Osteoblast (primary cell): ENCODE measurements at regions not wholly inside any gene's neighbourhood (a gene's known extent, or its start where the extent isn't known, plus 50 kb on each side); places are given as distances from the start of the nearest gene placed in this dataset.

ENCODE experiments used
- DNase-seq: peaks from one replicate; pipeline ENCODE4 v3.0.0; 2011; ENCODE audit warnings: low spot score, mixed read lengths; ENCODE audit not compliant: insufficient read length; ENCODE audit errors: missing footprints
- H2AFZ ChIP-seq: 2 replicates; pipeline ENCODE4 v1.6.0; 2011; ENCODE audit warnings: mild to moderate bottlenecking, low read length
- H3K27ac ChIP-seq: 2 replicates; pipeline ENCODE4 v1.5.1; 2011; ENCODE audit warnings: mild to moderate bottlenecking, low read depth, low read length, moderate library complexity
- H3K27me3 ChIP-seq: 2 replicates; pipeline ENCODE4 v1.6.0; 2012; ENCODE audit warnings: mild to moderate bottlenecking, control low read depth, inconsistent platforms, low read length, moderate library complexity; ENCODE audit not compliant: insufficient read depth
- H3K36me3 ChIP-seq: 2 replicates; pipeline ENCODE4 v1.5.1; 2011; ENCODE audit warnings: mild to moderate bottlenecking, low read length, control low read depth, moderate library complexity; ENCODE audit not compliant: insufficient read depth
- H3K4me1 ChIP-seq: 2 replicates; pipeline ENCODE4 v1.5.1; 2011; ENCODE audit warnings: mild to moderate bottlenecking, low read length, control low read depth, moderate library complexity; ENCODE audit not compliant: insufficient read depth
- H3K4me2 ChIP-seq: 2 replicates; pipeline ENCODE4 v1.6.0; 2011; ENCODE audit warnings: mild to moderate bottlenecking, low read length; ENCODE audit not compliant: insufficient read depth
- H3K4me3 ChIP-seq: fragments of 200-600 bp; sonication (generic); 3 replicates; pipeline ENCODE4 v1.5.1; 2012; ENCODE audit warnings: mild to moderate bottlenecking, low read length, inconsistent platforms; ENCODE audit not compliant: insufficient read depth
- H3K79me2 ChIP-seq: 2 replicates; pipeline ENCODE4 v1.6.0; 2012; ENCODE audit warnings: mild to moderate bottlenecking, low read length, control low read depth, inconsistent platforms; ENCODE audit not compliant: insufficient read depth
- H3K9me3 ChIP-seq: 2 replicates; pipeline ENCODE4 v1.5.1; 2011; ENCODE audit warnings: low read depth, low read length, control low read depth
- H4K20me1 ChIP-seq: 2 replicates; pipeline ENCODE4 v1.6.0; 2012; ENCODE audit warnings: mild to moderate bottlenecking, low read length, control low read depth; ENCODE audit not compliant: insufficient read depth
- CTCF ChIP-seq: IDR thresholded peaks from 2 replicates; pipeline ENCODE4 v1.5.1; 2011; ENCODE audit warnings: mild to moderate bottlenecking, low read depth, low read length, moderate library complexity; ENCODE audit errors: extremely low read depth

GRCh38 chr16:85510041-85510659 is 103.0 kb upstream of the GSE1 start:
- no peak overlapping the region for H3K4me3 ChIP-seq
- no peak overlapping the region for H2AFZ ChIP-seq
- no peaks in the 10 kb centered on the region for H3K9me3 ChIP-seq
- no peak for TF ChIP-seq CTCF
- DNase-seq = no peak
- H3K36me3 ChIP-seq = no peaks in the 10 kb centered on the region
- no peak overlapping the region for H3K27ac ChIP-seq
- peaks cover 15% of the 10 kb centered on the region for H3K4me1 ChIP-seq
- H3K4me2 ChIP-seq = no peak overlapping the region
- H3K27me3 ChIP-seq = no peaks in the 10 kb centered on the region
- peaks cover 3% of the 10 kb centered on the region for H4K20me1 ChIP-seq
- H3K79me2 ChIP-seq = no peaks in the 10 kb centered on the region

DNA sequence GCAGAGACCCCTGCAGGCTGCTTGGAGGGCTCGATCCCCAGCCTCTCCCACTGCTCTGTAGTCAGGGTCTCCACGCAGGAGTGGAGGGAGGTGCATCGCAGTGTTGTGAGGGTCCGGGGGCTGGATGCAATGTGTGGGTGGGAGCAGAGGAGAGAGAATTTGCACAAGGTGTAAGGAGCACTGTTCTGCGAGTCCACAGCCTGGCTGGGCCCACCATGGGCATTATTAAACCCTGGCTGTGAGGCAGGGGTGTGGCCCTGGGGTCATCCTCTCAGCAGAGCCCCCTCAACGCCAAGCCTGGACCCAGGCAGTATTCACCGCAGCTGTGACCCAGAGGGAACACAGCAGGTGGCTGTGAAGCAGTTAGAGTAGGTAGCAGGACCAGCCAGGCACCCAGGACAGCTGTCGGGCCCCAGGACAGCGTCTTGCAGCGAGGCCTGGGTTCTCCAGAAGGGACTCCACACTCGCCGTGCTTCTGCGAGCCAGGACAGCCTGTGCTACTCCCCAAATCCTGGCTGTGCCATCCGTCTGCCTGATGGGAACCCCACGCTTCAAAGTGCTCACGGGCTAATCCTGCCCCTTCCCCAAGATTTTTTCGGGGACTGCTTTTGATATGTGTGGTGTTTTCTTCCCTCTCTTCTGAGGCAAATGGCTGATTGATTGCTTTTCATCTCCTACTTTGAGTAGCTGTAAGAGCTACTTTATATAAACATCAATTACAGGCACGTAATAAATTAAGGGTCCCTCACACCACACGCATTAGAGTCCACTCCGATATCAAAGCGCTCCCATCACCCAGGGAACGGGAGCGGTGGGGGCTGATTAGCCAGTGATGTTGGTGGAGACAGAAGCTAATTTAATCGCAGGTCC is 100.9 kb upstream of the GSE1 start:
- Histone ChIP-seq H3K27ac (no peak overlapping the region), H3K4me3 (no peak overlapping the region), H3K36me3 (no peaks in the 10 kb centered on the region), H3K9me3 (no peaks in the 10 kb centered on the region), H3K4me1 (peaks cover 29% of the 10 kb centered on the region), H3K4me2 (no peak overlapping the region), H4K20me1 (peaks cover 3% of the 10 kb centered on the region), H2AFZ (no peak overlapping the region), H3K27me3 (no peaks in the 10 kb centered on the region), H3K79me2 (no peaks in the 10 kb centered on the region)
- no peak for TF ChIP-seq CTCF
- DNase-seq = no peak

DNA sequence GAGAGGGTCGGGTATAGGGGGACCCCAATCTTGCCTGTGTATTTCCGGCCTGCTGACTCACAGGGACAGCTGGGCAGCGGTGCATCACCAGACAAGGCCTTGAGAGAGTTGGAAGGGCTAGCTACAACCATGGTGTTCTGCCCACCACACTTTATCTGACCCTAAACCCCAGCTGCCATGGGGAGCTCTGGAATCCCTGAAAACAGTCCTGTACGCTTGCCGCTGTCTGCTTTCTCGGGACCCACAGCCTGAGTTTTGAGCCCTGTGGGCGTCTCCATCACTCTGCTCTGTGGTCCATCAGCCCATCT is 100.4 kb upstream of the GSE1 start:
- Histone ChIP-seq H4K20me1 (no peaks in the 10 kb centered on the region), H3K36me3 (no peaks in the 10 kb centered on the region), H3K79me2 (no peaks in the 10 kb centered on the region), H3K4me2 (no peak overlapping the region), H3K27me3 (no peaks in the 10 kb centered on the region), H3K4me1 (peaks cover 29% of the 10 kb centered on the region), H2AFZ (no peak overlapping the region), H3K27ac (no peak overlapping the region), H3K9me3 (no peaks in the 10 kb centered on the region), H3K4me3 (no peak overlapping the region)
- no peak for DNase-seq
- TF ChIP-seq CTCF = no peak

DNA sequence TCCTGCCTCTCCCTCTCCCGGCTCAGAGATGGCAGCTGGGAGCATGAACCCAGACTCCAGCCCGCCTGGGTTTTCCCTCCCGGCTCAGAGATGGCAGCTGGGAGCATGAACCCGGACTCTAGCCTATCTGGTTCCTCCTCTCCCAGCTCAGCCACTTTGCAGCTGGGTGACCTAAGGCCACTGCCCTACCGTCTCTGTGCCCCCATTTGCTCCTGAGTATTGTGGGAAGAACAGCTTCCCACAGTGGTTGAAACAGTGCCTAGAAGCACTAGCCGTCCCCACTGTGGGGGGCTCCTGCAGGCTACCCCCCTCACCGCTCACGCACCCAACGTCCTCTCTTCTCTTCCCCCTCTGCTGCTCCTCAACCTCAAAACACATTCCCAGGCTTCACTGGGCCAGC is 99.9 kb upstream of the GSE1 start:
- no peak for DNase-seq

More for the DNA sequence above, 99.9 kb upstream of the GSE1 start:
- H3K9me3 ChIP-seq = no peaks in the 10 kb centered on the region
- H3K79me2 ChIP-seq = no peaks in the 10 kb centered on the region
- H3K36me3 ChIP-seq = no peaks in the 10 kb centered on the region
- no peak overlapping the region for H3K4me2 ChIP-seq
- no peak overlapping the region for H2AFZ ChIP-seq
- H4K20me1 ChIP-seq = no peaks in the 10 kb centered on the region
- no peaks in the 10 kb centered on the region for H3K27me3 ChIP-seq
- peaks cover 29% of the 10 kb centered on the region for H3K4me1 ChIP-seq
- H3K4me3 ChIP-seq = no peak overlapping the region
- no peak for TF ChIP-seq CTCF
- no peak overlapping the region for H3K27ac ChIP-seq
